IMR-90 (cell line): ENCODE measurements at regions not wholly inside any gene's neighbourhood (a gene's known extent, or its start where the extent isn't known, plus 50 kb on each side); places are given as distances from the start of the nearest gene placed in this dataset.
A peak's percentile ranks its signal among the peaks of the same experiment; 100 is the strongest.

Source experiments
- ATAC-seq: fragments of 200-7000 bp; cut with Tn5 transposase; 2 replicates; pipeline ENCODE4 v1.9.1; 2020; ENCODE audit warnings: low read depth, mild to moderate bottlenecking, moderate library complexity
- BruUV-seq: library from RNA; stranded (reverse); fragments of 400-500 nt; replicated peaks from 2 replicates; lab custom pipeline; 2021; lab: Mats Ljungman, UMichigan
- CTCF ChIA-PET: fragments of 300-600 bp; formaldehyde crosslinking; extraction: SDS; loops from one replicate; lab custom pipeline; 2021; ENCODE audit warnings: antibody characterized with exemption; lab: Yijun Ruan, JAX
- POLR2A ChIA-PET: fragments of 300-600 bp; sonication (Branson Sonifier 250); formaldehyde crosslinking; loops from one replicate; lab custom pipeline; 2022; ENCODE audit warnings: antibody characterized with exemption; ENCODE audit not compliant: unreplicated experiment; lab: Charles Lee
- DNase-seq: peaks from one replicate; pipeline ENCODE4 v3.0.0; 2013
- H2AFZ ChIP-seq: replicated peaks from 2 replicates; pipeline ENCODE3; 2013; ENCODE audit warnings: low read length, mild to moderate bottlenecking; ENCODE audit not compliant: poor library complexity
- H2AK5ac ChIP-seq: 2 replicates; pipeline ENCODE4 v1.6.1; 2013; ENCODE audit warnings: low read depth, low read length, inconsistent platforms
- H2AK9ac ChIP-seq: replicated peaks from 2 replicates; pipeline ENCODE3; 2013; ENCODE audit warnings: mild to moderate bottlenecking, low read depth, low read length, moderate library complexity; ENCODE audit not compliant: poor library complexity
- H2BK120ac ChIP-seq: 2 replicates; pipeline ENCODE4 v1.6.1; 2013; ENCODE audit warnings: low read depth, low read length, inconsistent platforms
- H2BK15ac ChIP-seq: 3 replicates; pipeline ENCODE4 v1.6.1; 2013; ENCODE audit warnings: low read depth, low read length, inconsistent platforms
- H2BK20ac ChIP-seq: 2 replicates; pipeline ENCODE4 v1.6.1; 2013; ENCODE audit warnings: low read depth, mild to moderate bottlenecking, inconsistent platforms, low read length, moderate library complexity
- H2BK5ac ChIP-seq: 2 replicates; pipeline ENCODE4 v1.6.1; 2013; ENCODE audit warnings: mild to moderate bottlenecking, low read depth, low read length, inconsistent platforms; ENCODE audit not compliant: poor library complexity, severe bottlenecking
- H3K14ac ChIP-seq: replicated peaks from 2 replicates; pipeline ENCODE4 v1.6.1; 2013; ENCODE audit warnings: low read depth, low read length, inconsistent platforms
- H3K18ac ChIP-seq: 2 replicates; pipeline ENCODE4 v1.6.1; 2013; ENCODE audit warnings: low read depth, low read length, control low read depth
- H3K23ac ChIP-seq: 2 replicates; pipeline ENCODE4 v1.6.1; 2013; ENCODE audit warnings: low read depth, low read length, inconsistent platforms
- H3K27ac ChIP-seq: 2 replicates; pipeline ENCODE4 v1.5.1; 2013; ENCODE audit warnings: mild to moderate bottlenecking, control low read depth, low read length; ENCODE audit not compliant: insufficient read depth
- H3K27me3 ChIP-seq: 2 replicates; pipeline ENCODE4 v1.6.1; 2013; ENCODE audit warnings: low read length; ENCODE audit not compliant: control insufficient read depth, insufficient read depth
- H3K36me3 ChIP-seq: 2 replicates; pipeline ENCODE4 v1.6.1; 2013; ENCODE audit warnings: low read length, mixed read lengths; ENCODE audit not compliant: control insufficient read depth, insufficient read depth
- H3K4ac ChIP-seq: 2 replicates; pipeline ENCODE4 v1.6.1; 2013; ENCODE audit warnings: low read depth, low read length, inconsistent platforms
- H3K4me1 ChIP-seq: 2 replicates; pipeline ENCODE4 v1.6.1; 2013; ENCODE audit warnings: low read length, mixed read lengths; ENCODE audit not compliant: control insufficient read depth, insufficient read depth
- H3K4me2 ChIP-seq: 2 replicates; pipeline ENCODE4 v1.6.1; 2013; ENCODE audit warnings: low read depth, mild to moderate bottlenecking, control low read depth, low read length, moderate library complexity
- H3K4me3 ChIP-seq: 2 replicates; pipeline ENCODE4 v1.5.1; 2013; ENCODE audit warnings: low read depth, mild to moderate bottlenecking, control low read depth, low read length, moderate library complexity; ENCODE audit not compliant: insufficient read depth
- H3K56ac ChIP-seq: 2 replicates; pipeline ENCODE4 v1.6.1; 2013; ENCODE audit warnings: low read length, inconsistent platforms; ENCODE audit not compliant: insufficient read depth; ENCODE audit errors: extremely low read depth
- H3K79me1 ChIP-seq, 2 experiments: 2 replicates each; pipeline ENCODE4 v1.6.1; 2013; ENCODE audit warnings: low read length in 2 of 2, inconsistent platforms in 1 of 2, low read depth in 1 of 2
- H3K9ac ChIP-seq: 2 replicates; pipeline ENCODE4 v1.6.1; 2013; ENCODE audit warnings: low read depth, low read length, control low read depth
- H3K9me1 ChIP-seq: 2 replicates; pipeline ENCODE4 v1.6.1; 2013; ENCODE audit warnings: low read length, inconsistent platforms; ENCODE audit not compliant: insufficient read depth
- H3K9me3 ChIP-seq: 2 replicates; pipeline ENCODE4 v1.6.1; 2013; ENCODE audit warnings: low read length; ENCODE audit not compliant: control insufficient read depth, insufficient read depth
- H4K20me1 ChIP-seq: 2 replicates; pipeline ENCODE4 v1.6.1; 2013; ENCODE audit warnings: low read length, inconsistent platforms; ENCODE audit not compliant: insufficient read depth
- H4K5ac ChIP-seq: 2 replicates; pipeline ENCODE4 v1.6.1; 2013; ENCODE audit warnings: mild to moderate bottlenecking, low read depth, low read length, control low read depth
- H4K8ac ChIP-seq, 2 experiments: 2 replicates each; pipeline ENCODE4 v1.6.1; 2013; ENCODE audit warnings: low read depth in 2 of 2, low read length in 2 of 2, control low read depth in 1 of 2, inconsistent platforms in 1 of 2
- H4K91ac ChIP-seq: 2 replicates; pipeline ENCODE4 v1.6.1; 2013; ENCODE audit warnings: low read depth, low read length, inconsistent platforms; ENCODE audit not compliant: insufficient read depth
- CEBPB ChIP-seq: IDR thresholded peaks from 2 replicates; pipeline ENCODE4 v1.6.1; 2012; ENCODE audit warnings: low read depth, low read length, improper control_type of control experiment
- CHD1 ChIP-seq: IDR thresholded peaks from 2 replicates; pipeline ENCODE4 v1.6.1; 2012; ENCODE audit warnings: low read depth, low read length, improper control_type of control experiment
- MAZ ChIP-seq: IDR thresholded peaks from 2 replicates; pipeline ENCODE4 v1.6.1; 2012; ENCODE audit warnings: low read depth, mild to moderate bottlenecking, low read length, improper control_type of control experiment, moderate library complexity, borderline replicate concordance
- NFE2L2 ChIP-seq: fragments of 150-350 bp; IDR thresholded peaks from 2 replicates; pipeline ENCODE4 v1.6.1; 2016; ENCODE audit warnings: low read depth, mild to moderate bottlenecking, low read length
- POLR2A ChIP-seq: IDR thresholded peaks from 2 replicates; pipeline ENCODE4 v1.6.1; 2012; ENCODE audit warnings: mild to moderate bottlenecking, low read depth, low read length
- RAD21 ChIP-seq: IDR thresholded peaks from 2 replicates; pipeline ENCODE4 v1.6.1; 2012; ENCODE audit warnings: low read length, improper control_type of control experiment
- RCOR1 ChIP-seq: IDR thresholded peaks from 2 replicates; pipeline ENCODE4 v1.6.1; 2012; ENCODE audit warnings: mild to moderate bottlenecking, low read length, improper control_type of control experiment; ENCODE audit not compliant: insufficient replicate concordance
- WGBS, 2 experiments: methylation state at CpG; one replicate each; pipeline versions ENCODE4 v1.1.5 to v1.1.7; 2013; ENCODE audit warnings: missing lambda C conversion rate in 2 of 2; ENCODE audit not compliant: insufficient read length in 1 of 2; ENCODE audit errors: extremely low coverage in 2 of 2; 5-methylcytosine and 5-hydroxymethylcytosine counted together
- dilution Hi-C: fragments of 300-500 bp; cut with HindIII; formaldehyde crosslinking; loops from one replicate; pipeline ENCODE4 v1.14.3; 2018; ENCODE audit warnings: low sequenced_read_pairs; ENCODE audit not compliant: unreplicated experiment
- in situ Hi-C: fragments of 300-500 bp; cut with MboI; formaldehyde crosslinking; loops from 3 replicates; pipeline ENCODE4 v1.14.3; 2019; ENCODE audit warnings: low sequenced_read_pairs, inconsistent platforms, mixed read lengths
- intact Hi-C: fragments of 100-400 bp; cut with micrococcal nuclease; formaldehyde crosslinking; loops from 2 replicates; pipeline ENCODE4 v1.10.0; 2022

DNA sequence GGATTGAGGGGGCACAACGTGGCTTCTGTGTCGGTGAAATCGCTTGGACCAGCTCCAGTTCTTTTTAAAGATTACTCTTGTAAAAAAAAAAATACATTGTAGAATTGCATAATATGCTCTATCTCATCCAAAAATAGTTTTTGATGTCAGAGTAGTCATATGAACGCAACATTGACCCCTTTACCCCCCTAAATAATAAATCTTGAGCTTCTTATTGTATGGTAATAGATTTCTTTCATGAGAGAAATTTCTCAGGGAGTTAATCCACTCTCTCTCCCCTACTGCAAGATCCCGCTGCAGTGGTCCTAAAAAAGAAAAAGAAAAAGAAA, 50.2 kb upstream of the PAIP2B start:
- Histone ChIP-seq H3K79me1 (no peaks in the 10 kb centered on the region), H3K27me3 (peaks cover 24% of the 10 kb centered on the region), H2BK15ac (no peak overlapping the region), H2AK5ac (no peak overlapping the region), H3K9ac (no peak overlapping the region), H2AFZ (peak overlapping the region; percentile 83), H3K4me2 (peak overlapping the region; percentile 88), H4K91ac (no peak overlapping the region), H2BK120ac (no peak overlapping the region), H2AK9ac (no peak overlapping the region), H3K4me3 (peak overlapping the region; percentile 46), H3K27ac (no peak overlapping the region), H4K5ac (no peak overlapping the region), H3K4me1 (no peaks in the 10 kb centered on the region), H3K23ac (no peak overlapping the region), H3K4ac (no peak overlapping the region), H2BK5ac (no peak overlapping the region), H3K18ac (no peak overlapping the region), H3K14ac (no peak overlapping the region), H4K20me1 (no peaks in the 10 kb centered on the region), H3K56ac (no peak overlapping the region), H3K9me1 (no peaks in the 10 kb centered on the region), H3K9me3 (peaks cover 5% of the 10 kb centered on the region), H2BK20ac (no peak overlapping the region), H3K36me3 (no peaks in the 10 kb centered on the region), H4K8ac (no peak overlapping the region)
- WGBS, 2 experiments: no CpG with 5 or more reads among the region's 5 CpGs
- no peak for DNase-seq
- POLR2A ChIA-PET: no interaction called here
- TF ChIP-seq RCOR1: no peak
- no peak for TF ChIP-seq RAD21
- no peak for TF ChIP-seq NFE2L2
- no peak for TF ChIP-seq CEBPB
- no peak for TF ChIP-seq POLR2A
- no peak for TF ChIP-seq MAZ
- no peak for TF ChIP-seq CHD1
- intact Hi-C loops: no loop called here
- CTCF ChIA-PET: no interaction called here
- dilution Hi-C loops: no loop called here
- no peak for ATAC-seq
- no TSS peak for BruUV-seq
- in situ Hi-C loops: no loop called here
